ENCODE measurements at regions not wholly inside any gene's neighbourhood (a gene's known extent, or its start where the extent isn't known, plus 50 kb on each side); places are given as distances from the start of the nearest gene placed in this dataset.

DNA sequence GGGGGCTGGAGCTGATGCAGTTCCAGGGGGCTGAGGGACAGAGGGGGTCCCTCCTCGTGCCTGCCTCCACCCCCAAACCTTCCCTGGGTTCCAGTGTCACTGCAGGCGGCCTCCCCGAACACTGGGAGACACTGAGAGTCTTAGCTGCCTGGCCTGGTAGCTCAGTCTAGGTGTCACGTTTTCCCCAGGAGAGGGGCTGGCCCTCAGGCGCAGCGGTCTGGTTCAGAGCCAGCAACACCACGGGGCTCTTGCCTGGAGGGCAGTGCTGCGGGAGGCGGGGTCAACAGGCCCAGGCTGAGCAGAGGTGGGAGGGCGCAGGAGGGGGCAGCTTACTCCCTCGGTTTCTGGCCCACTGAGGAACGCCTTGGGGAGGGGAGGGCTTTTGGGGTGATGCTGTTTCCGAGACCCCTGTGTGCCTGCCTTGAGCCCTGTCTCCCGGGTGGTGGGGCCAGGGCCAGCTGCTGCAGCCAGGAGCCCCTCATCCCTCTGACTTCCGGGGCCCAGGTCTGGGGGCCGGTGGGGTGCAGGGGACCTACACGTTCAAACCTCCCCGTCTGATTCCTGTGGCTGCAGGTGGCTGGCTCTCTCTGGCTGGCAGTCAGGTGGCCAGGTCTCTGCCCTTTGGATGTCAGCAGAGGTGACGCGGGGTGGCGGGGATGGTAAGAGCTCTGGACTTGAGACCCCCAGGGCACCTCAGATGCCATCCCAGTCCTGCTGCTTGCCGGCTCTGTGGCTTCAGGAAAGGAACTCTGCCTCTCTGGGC, 89.3 kb upstream of the GSE1 start (continued):
- no peak for TF ChIP-seq ZNF550 (CRISPR knock-in tag; IDR thresholded peaks at IDR 0.05; ENCODE audit: borderline replicate concordance)
- no peak for TF ChIP-seq ZFP1 (CRISPR knock-in tag; IDR thresholded peaks at IDR 0.05)
- no peak for TF ChIP-seq ZNF672 (CRISPR knock-in tag; IDR thresholded peaks at IDR 0.05)
- TF ChIP-seq MIER2 (CRISPR knock-in tag; IDR thresholded peaks at IDR 0.05) = no peak
- TF ChIP-seq ZNF556 (CRISPR knock-in tag; IDR thresholded peaks at IDR 0.05; ENCODE audit: borderline replicate concordance) = no peak; the same call in 1 of the 2 replicates
- TF ChIP-seq ZNF235 (CRISPR knock-in tag; IDR thresholded peaks at IDR 0.05; ENCODE audit: borderline replicate concordance) = peak; percentile 92; the same call in 1 of the 2 replicates
- peak; percentile 40; the same call in 1 of the 2 replicates for TF ChIP-seq ZNF232 (CRISPR knock-in tag; IDR thresholded peaks at IDR 0.05; ENCODE audit: borderline replicate concordance)
- TF ChIP-seq ZNF709 (CRISPR knock-in tag; IDR thresholded peaks at IDR 0.05) = 0 out of 2 replicates have a peak, but pooled peaks have one; percentile 28
- TF ChIP-seq ZFP37 (CRISPR knock-in tag; IDR thresholded peaks at IDR 0.05; ENCODE audit: borderline replicate concordance) = no peak; the same call in 1 of the 2 replicates
- TF ChIP-seq, protein P1, sequence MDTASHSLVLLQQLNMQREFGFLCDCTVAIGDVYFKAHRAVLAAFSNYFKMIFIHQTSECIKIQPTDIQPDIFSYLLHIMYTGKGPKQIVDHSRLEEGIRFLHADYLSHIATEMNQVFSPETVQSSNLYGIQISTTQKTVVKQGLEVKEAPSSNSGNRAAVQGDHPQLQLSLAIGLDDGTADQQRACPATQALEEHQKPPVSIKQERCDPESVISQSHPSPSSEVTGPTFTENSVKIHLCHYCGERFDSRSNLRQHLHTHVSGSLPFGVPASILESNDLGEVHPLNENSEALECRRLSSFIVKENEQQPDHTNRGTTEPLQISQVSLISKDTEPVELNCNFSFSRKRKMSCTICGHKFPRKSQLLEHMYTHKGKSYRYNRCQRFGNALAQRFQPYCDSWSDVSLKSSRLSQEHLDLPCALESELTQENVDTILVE (CRISPR knock-in tag; IDR thresholded peaks at IDR 0.05) = 0 out of 2 replicates have a peak, but pooled peaks have one; percentile 26
- TF ChIP-seq, protein P2, sequence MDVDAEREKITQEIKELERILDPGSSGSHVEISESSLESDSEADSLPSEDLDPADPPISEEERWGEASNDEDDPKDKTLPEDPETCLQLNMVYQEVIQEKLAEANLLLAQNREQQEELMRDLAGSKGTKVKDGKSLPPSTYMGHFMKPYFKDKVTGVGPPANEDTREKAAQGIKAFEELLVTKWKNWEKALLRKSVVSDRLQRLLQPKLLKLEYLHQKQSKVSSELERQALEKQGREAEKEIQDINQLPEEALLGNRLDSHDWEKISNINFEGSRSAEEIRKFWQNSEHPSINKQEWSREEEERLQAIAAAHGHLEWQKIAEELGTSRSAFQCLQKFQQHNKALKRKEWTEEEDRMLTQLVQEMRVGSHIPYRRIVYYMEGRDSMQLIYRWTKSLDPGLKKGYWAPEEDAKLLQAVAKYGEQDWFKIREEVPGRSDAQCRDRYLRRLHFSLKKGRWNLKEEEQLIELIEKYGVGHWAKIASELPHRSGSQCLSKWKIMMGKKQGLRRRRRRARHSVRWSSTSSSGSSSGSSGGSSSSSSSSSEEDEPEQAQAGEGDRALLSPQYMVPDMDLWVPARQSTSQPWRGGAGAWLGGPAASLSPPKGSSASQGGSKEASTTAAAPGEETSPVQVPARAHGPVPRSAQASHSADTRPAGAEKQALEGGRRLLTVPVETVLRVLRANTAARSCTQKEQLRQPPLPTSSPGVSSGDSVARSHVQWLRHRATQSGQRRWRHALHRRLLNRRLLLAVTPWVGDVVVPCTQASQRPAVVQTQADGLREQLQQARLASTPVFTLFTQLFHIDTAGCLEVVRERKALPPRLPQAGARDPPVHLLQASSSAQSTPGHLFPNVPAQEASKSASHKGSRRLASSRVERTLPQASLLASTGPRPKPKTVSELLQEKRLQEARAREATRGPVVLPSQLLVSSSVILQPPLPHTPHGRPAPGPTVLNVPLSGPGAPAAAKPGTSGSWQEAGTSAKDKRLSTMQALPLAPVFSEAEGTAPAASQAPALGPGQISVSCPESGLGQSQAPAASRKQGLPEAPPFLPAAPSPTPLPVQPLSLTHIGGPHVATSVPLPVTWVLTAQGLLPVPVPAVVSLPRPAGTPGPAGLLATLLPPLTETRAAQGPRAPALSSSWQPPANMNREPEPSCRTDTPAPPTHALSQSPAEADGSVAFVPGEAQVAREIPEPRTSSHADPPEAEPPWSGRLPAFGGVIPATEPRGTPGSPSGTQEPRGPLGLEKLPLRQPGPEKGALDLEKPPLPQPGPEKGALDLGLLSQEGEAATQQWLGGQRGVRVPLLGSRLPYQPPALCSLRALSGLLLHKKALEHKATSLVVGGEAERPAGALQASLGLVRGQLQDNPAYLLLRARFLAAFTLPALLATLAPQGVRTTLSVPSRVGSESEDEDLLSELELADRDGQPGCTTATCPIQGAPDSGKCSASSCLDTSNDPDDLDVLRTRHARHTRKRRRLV (CRISPR knock-in tag; IDR thresholded peaks at IDR 0.05) = no peak
- TF ChIP-seq NR1H2 (CRISPR knock-in tag; IDR thresholded peaks at IDR 0.05; ENCODE audit: borderline replicate concordance, low read depth) = peak; percentile 40; the same call in 1 of the 2 replicates
- TF ChIP-seq, protein P3, sequence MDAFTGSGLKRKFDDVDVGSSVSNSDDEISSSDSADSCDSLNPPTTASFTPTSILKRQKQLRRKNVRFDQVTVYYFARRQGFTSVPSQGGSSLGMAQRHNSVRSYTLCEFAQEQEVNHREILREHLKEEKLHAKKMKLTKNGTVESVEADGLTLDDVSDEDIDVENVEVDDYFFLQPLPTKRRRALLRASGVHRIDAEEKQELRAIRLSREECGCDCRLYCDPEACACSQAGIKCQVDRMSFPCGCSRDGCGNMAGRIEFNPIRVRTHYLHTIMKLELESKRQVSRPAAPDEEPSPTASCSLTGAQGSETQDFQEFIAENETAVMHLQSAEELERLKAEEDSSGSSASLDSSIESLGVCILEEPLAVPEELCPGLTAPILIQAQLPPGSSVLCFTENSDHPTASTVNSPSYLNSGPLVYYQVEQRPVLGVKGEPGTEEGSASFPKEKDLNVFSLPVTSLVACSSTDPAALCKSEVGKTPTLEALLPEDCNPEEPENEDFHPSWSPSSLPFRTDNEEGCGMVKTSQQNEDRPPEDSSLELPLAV (CRISPR knock-in tag; conservative IDR thresholded peaks at IDR 0.05; ENCODE audit: low read depth) = no peak
- no peak; the same call in 1 of the 2 replicates for TF ChIP-seq MYNN (CRISPR knock-in tag; IDR thresholded peaks at IDR 0.05; ENCODE audit: low read depth)
- TF ChIP-seq MAZ (IDR thresholded peaks at IDR 0.05; ENCODE audit: borderline replicate concordance, low read depth, low read length) = peak; percentile 94
- TF ChIP-seq MAZ (CRISPR knock-in tag; IDR thresholded peaks at IDR 0.05; ENCODE audit: low read depth) = peak; percentile 87
- no peak for TF ChIP-seq ETV6 (CRISPR knock-in tag; conservative IDR thresholded peaks at IDR 0.05)
- TF ChIP-seq JUND (CRISPR knock-in tag; IDR thresholded peaks at IDR 0.05) = peak; percentile 64
- no peak for TF ChIP-seq ZSCAN12 (CRISPR knock-in tag; IDR thresholded peaks at IDR 0.05)
- TF ChIP-seq ZNF839 (CRISPR knock-in tag; IDR thresholded peaks at IDR 0.05; ENCODE audit: borderline replicate concordance) = no peak
- TF ChIP-seq, protein P4, sequence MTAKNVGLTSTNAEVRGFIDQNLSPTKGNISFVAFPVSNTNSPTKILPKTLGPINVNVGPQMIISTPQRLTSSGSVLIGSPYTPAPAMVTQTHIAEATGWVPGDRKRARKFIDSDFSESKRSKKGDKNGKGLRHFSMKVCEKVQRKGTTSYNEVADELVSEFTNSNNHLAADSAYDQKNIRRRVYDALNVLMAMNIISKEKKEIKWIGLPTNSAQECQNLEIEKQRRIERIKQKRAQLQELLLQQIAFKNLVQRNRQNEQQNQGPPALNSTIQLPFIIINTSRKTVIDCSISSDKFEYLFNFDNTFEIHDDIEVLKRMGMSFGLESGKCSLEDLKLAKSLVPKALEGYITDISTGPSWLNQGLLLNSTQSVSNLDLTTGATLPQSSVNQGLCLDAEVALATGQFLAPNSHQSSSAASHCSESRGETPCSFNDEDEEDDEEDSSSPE (CRISPR knock-in tag; IDR thresholded peaks at IDR 0.05) = no peak; the same call in 1 of the 2 replicates
- peak; percentile 88 for TF ChIP-seq HOXD1 (CRISPR knock-in tag; IDR thresholded peaks at IDR 0.05)
